ENCODE measurements at regions not wholly inside any gene's neighbourhood (a gene's known extent, or its start where the extent isn't known, plus 50 kb on each side); places are given as distances from the start of the nearest gene placed in this dataset.
"Not testable (repeated sequence)": the region's sequence is repeated elsewhere in the genome, so short reads cannot be mapped to it uniquely, and the experiment has no call there.

DNA sequence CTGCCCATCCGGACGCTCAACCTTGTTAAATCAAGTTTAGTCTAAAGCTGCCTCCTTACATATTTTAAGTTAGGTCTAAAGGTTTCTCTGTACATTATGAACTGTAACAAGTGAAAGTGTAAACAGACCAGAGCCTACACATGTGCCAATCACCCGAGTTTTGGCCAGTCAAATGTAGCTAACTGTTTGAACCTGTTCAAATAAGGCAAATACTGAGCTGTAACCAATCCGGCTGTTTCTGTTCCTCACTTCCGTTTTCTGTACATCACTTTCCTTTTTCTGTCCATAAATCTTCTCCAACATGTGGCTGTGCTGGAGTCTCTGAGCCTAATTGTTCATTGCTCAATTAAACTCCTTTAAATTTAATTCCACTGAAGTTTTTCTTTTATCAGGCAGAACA is 113.3 kb upstream of the SHISA3 start:
- no peak for DNase-seq

DNA sequence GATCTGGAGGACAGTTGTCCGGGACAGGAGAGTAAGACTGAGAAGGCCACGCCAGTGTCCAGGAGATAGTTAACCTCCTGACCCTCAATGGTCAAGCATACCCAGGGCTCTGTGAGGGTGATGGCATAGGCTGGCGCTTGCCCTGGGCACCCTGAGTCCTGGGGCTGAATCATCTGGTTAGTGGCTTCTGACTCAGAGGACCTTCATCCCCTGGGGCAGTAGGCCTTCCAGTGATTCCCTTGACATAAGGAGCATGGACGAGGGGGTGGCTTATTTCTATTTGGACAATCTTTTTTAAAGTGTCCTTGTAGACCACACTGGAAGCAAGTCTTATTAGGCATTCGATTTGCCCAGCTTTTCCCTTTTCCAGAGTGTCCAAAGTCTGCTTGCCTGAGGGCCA is 108.4 kb upstream of the SHISA3 start:
- DNase-seq: not testable (repeated sequence)

DNA sequence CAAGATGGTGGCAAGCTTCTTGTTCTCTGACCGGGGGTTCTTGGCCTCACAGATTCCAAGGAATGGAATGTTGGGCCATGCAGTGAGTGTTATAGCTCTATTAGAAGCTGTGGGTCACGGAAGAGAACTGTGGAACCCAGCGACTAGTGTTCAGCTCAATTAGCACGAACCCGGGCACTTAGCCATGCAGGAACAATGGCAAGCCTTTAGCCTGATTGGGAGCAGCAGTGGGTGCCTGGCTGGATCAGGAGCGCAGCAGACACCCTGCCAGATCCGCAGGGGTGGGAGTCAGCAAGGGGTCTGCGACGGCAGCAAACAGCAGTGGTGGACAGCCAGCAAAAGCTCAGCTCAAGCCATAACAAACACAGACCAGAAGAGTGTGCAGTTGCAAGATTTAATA is 105.1 kb upstream of the SHISA3 start:
- DNase-seq: not testable (repeated sequence)

DNA sequence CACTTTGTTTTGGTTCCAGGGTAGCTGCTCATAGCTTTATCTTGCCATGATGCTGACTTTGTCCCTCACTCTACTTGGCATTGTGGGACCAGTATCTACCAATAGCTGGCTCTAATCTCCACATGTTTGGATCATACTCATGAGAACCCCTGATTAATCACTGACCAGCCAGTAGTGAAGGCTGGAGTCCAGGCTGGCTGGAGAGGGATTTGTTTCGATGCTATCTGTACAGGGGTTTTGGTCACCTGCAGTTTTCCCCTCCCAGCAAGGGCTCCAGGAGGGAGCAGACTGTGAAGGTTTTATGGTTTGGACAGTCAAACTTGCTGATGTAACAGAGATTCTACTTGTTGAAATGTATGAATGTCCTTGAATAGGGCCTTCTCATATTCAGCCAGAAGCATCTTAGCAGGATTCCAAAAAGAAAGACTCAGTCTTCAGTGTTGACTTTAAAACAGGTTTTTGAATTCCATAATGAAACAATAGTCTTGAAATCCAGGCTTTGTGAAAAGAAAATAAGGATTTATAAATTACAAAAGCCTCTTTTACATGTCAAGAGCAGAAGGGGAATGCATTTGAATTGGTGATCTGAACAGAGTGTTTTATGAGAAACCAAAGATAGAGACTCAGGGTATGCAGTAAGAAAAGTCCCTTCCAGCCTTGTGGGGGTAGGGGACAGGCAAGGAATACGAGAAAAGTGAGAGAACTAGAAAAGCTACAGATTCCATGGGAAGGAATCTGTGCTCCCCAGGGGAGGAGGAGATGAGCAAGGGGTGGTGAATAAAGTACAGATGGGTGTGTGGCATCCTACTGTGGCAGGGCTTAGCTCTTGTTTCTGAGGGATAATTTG is 103.1 kb upstream of the SHISA3 start:
- DNase-seq: no peak

DNA sequence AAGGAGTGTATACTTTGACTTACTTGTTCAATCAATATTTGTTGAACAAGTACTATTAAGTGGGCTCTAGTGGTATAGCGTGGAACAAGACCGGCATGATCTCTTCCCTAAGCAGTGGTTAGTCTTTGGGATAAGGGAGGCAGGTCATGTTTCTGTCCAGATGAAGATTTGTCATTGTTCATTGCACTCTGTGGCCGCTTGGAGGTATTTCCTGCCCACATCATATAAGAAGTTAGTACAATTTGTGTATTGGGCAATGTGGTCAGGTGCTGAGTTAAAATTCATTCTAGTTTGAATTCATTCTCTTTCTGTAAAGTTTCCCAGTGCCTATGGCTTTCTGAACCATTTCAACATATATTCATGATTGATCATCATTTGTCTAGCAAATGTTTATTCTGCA is 101.1 kb upstream of the SHISA3 start:
- DNase-seq: no peak

DNA sequence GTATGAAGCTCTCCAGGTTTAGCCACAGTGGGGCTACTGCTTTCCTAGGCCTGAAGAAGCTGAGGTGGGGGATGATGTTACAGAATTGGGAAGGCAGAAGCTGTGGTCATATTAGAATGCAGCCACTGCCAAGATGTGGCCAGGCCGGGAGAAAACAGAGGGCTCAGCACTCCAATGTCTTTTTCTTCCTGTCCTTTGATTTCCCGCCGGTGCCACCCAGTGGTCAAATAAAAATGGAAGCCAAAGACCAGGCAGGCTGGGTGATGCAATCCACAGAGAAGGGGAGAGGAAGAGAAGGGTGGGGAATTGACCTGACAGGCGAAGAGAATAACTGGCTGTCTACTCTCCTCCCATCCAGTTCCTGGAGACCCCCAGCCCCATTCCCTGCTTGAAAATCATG is 94.9 kb upstream of the SHISA3 start:
- DNase-seq: peak; percentile 23

DNA sequence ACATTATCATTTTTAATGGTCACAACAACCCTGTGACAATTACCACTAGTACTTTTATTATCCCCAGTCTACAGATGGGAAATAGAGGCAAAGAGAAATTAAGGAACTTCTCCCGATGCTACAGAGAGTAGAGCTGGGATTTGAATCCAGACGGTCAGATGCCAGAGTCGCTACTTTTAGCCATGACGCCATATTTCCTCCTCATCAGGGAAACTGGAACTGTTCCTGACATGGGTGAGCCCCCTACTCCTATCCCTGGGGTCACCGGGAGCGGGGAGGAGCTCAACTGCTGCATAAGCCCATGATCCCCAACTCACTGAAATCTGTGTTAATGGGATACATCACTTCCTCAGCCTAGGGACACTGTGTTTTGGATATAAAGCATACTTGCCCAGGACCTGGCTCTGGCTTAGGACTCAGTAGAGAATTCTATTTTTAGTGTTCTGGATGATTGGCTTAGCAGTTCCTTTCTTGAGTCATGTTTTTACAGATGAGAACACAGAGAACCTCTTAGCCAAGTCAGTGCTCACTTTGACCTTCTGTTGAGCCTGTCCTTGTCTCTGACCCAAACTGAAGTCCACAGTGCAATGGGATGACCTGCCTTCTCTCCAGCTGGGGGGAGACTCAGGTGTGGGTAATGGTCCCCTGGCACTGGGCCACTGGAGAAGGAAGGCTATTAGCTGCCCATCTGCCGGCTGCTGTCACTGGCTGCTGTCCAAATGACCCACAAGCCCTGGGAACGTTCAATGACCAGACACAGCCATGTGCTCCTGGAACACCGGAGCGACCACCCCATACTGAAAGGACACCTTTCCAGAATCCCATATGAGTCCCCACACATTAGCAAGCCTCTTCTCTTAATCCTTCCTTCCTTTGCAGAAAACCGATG is 90.8 kb upstream of the SHISA3 start:
- DNase-seq: no peak

DNA sequence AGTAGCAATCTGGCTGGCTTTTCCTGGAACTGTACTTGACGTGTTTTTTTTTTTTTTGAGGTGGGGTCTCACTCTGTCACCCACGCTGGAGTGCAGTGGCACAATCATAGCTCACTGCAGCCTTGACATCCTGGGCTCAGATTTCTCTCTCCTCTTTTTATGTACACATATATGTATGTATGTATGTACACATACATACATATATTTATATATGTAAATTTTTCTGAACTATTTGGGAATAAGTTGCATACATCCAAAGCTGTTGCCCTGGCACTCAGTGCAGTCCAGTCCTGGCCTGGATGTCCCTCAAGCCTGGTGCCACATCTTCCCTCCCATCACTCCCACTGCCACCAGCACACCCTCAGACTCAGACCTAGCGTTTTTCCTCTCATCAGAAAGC is 89.0 kb upstream of the SHISA3 start:
- no peak for DNase-seq

DNA sequence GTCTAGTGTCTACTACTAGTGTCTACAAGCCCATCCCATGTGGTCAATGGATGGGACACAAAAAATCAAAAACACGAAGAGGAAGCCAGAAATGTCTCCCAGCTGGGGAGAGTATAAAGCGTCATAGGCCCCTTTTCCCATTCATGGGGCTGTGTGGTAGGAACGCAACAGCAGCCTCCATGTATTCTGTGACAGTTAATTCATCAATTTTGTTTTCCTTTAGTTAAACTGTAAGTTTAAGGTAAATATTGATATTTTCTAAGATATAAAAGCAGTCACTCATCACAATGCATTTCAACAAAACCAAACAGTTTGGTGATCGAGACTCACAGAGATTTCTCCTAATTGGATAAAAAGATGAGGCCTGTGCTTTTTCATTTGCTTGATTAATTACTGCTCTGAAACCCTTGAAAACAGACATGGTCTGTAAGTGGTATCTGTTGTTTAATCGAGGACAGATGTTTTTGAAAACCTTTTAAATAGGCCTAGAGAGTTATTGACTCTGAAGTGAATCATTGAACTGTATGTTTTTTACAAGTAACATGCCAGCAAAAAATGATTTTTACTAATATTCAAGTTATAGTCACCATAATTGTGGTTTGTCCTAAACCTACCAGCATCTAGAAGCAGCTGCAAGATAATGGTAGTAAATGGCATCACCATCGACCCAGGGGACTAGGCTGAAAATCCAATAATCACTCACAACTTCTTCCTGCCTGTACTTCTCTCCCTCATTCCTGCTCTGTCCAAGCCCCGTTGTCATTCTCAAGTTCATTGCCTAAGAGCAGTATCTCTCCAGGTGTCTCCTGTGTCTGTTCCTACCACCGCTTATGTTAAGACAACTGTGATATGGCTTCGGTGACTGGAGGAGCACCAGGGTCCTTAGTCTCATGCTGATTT is 87.7 kb upstream of the SHISA3 start:
- DNase-seq: no peak

DNA sequence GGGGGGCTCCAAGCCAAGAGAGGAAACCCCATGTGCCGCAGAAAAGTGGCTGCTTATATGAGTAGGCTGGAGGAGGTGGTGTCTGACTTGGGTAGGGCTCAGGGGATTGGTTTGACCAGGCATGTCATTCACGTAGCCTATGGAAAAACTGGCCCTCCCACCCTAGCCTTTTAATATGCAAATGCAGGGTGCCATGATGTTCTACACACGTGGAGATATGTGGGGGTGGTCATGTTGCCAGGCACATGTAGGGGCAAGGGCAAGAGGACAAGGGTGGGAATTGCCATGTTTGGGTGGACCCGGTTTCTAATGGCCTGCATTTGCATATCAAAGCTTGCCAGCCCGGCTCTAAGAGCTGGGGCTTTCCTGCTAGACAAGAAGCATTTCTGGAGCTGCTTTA is 86.9 kb upstream of the SHISA3 start:
- DNase-seq: no peak

DNA sequence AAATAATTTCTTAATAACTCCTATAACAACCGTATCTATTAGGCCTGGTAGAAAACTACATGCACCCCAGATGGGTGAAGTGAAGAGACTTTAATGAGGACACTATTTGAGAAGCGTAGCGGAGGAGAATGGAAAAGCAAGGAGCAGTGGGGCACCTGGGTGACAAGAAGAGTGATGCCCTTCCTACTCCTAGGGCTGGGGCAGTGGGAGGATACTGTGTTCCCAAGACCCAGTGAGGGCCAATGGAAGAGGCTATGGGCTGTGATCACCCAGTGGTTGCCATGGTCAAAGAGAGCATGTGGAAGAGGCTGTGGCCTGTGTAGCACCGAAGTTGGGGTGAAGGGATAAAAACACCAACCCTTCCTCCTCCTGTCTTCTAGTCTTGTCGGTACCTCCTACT is 86.5 kb upstream of the SHISA3 start:
- DNase-seq: no peak

DNA sequence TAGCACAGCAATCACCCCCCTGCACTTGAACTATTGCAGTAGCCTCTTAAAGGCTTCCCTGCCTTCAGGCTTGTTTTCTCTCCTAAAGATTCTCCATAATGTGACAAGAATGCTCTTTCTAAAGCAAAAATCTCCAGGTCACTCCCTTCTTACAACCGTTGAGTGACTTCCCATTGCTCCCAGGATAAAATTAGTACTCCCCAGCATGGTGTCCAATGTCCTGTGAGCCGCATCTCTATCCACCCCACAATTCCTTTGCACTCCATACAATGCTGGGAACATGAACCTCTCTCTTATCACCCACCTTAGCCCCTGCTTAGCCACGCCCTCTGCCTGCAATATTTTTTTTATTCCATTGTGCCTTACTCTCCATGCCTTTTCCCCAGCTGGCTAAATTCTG is 85.7 kb upstream of the SHISA3 start:
- DNase-seq: no peak

DNA sequence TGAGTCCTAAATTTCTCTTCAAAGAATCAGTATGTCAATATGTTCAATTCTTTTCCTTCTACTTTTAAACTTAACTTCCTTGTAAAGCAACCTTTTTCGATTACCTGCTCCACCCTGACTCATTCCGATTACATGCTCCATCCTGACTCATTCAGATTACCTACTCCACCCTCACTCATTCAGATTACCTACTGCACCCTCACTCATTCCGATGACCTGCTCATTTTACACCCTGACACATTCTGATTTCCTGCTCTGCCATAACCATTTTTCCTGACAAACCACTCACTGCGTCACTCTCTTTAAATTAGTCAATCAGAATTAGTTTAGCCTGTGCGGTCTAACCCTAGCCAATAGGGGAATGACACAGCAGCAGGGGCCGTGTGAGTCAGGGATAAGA is 83.9 kb upstream of the SHISA3 start:
- DNase-seq: not testable (repeated sequence)

DNA sequence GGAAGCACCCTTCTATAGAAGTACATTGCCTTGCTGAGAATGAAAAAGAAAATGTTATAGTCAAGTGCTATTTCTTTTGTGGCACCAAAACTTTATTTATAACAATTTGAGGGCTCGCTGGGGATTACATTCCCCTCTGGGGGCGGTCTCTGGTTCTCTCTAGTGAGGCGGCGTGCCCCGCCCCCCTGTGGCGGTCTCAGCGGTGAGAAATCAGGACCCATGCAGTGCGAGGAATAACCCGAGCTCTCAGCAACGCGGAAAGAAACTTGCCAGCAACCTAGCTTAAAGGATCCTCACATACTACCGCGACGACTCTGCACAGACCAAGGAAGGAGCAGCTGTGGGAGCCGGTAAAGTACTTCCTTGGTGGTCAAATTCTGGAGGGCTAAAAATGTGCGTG is 83.4 kb upstream of the SHISA3 start:
- no peak for DNase-seq

DNA sequence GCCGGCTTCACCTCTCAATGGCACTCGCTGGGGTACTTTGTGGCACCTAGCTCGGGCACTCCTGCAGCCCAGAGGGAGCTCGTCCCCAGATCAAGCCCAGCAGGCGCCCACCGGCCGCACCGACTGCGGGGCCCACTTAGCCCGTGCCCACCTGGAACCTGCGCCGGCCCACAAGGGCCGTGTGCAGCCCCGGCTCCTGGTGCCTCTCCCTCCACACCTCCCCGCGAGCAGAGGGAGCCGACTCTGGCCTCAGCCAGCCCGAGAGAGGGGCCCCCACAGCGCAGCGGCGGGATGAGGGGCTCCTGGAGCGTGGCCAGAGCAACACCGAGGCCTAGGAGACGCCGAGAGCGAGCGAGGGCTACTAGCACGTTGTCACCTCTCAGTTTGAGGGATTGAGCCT is 82.1 kb upstream of the SHISA3 start:
- DNase-seq: no peak

DNA sequence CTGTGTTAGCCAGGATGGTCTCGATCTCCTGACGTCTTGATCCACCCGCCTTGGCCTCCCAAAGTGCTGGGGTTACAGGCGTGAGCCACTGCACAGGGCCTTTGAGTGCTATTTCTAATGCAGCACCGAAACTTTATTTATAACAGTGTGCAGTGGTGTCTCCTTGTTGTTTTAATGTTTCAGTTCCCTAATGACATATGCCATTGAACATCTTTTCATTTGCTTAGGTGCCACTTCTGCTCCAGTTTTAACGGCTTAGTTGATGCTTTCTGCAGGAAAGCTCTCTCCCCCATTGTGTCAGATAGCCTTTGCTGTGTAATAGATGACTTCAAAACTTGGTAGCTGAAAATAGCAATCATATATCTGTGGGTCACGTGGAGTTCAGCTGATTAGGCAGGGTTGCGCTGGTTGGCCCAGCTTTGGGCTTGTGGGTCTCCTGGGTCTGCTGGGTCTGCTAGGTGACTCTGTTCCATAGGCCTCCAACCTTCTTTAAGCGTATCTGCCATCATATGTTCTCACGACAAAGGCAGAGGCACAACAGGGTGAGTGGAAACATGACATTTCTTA is 76.4 kb upstream of the SHISA3 start:
- DNase-seq: no peak

DNA sequence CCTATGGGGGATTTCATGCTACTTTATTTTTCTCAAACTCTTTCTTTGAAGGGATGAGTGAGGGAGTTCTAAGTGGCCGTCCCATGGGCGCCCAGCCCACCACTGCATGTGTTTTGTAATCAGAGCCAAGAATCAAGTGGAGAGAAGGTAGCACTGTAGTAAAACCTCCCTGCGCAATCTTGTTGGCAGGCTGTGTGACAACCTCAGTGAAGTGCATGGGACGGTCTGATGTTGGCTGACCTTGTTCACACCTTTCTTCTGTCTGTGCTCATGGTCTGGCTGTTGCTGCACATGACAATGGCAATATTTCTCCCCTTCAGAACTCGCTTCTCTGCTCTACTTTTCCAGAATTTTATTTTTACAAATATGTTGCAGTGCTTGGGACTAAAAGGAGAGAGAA is 71.2 kb upstream of the SHISA3 start:
- DNase-seq: no peak

DNA sequence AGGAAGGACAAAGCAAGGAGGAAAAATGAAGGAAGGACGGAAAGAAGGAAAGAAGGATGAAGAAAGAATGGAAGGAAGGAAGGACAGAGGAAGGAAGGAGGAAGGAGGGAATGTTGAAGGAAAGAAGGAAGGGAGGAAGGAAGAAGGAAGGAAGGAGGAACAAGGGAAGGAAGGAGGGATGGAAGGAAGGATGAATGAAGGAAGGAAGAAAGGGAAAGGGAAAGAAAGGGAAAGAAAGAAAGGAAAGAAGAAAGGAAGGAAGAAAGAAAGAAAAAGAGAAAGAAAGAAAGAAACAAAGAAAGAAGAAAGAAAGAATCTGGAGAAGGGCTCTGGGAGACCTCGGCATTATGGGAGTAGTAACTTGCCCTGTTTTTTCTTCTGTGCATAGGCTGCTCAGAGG is 70.8 kb upstream of the SHISA3 start:
- no peak for DNase-seq

DNA sequence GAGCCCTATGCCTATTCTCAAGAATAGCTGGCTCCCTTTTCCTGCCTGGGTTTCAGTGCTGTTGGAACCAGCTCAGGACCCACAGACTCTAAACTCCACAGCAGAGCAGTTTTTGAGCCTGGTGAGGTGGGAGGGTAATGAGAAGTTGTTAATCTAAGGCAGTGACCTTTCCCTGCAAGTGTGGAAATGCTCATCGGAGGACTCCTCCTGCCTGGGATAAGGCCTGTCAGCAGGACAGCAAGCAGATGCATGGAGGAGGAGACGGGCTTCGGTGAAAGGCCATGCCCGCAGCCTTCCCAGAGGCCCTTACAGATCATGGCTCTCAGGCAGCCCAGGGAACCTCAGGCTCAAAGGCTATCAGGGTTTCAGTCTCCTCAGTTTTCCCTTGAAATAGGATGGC is 70.0 kb upstream of the SHISA3 start:
- DNase-seq: no peak

DNA sequence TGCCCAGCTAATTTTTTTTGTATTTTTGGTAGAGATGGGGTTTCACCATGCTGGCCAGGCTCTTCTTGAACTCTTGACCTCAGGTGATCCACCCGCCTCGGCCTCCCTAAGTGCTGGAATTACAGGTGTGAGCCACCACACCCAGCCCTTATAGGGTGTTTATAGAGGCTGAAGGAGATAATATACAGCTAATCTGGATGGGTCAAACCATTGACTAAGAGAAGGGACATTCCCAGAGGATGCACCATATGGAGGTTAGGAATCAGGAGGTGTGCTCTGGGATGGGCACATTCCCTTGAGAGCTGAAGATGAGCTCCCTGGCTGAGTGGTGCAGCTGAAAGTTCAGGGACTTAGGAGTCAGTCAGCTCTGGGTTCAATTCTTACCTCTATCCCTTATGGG is 68.3 kb upstream of the SHISA3 start:
- DNase-seq: no peak

DNA sequence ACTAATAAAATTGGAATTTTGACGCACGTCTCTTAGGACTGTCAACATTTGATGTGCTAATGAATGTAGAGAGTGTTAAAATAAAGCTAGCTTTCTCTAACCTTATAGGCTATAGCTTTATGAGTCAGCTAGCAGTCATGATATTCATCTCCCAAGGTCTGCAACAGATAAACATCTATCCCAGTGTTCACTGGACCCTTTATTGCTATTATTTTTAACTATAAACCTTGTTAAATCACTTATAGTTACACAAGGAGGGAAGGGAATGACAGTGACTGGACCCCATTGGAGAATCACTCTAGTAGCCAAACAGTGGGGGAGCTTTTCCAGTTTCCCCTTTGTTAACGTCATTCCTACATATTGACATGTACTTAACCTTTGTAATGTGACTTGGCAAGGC is 67.9 kb upstream of the SHISA3 start:
- DNase-seq: no peak

DNA sequence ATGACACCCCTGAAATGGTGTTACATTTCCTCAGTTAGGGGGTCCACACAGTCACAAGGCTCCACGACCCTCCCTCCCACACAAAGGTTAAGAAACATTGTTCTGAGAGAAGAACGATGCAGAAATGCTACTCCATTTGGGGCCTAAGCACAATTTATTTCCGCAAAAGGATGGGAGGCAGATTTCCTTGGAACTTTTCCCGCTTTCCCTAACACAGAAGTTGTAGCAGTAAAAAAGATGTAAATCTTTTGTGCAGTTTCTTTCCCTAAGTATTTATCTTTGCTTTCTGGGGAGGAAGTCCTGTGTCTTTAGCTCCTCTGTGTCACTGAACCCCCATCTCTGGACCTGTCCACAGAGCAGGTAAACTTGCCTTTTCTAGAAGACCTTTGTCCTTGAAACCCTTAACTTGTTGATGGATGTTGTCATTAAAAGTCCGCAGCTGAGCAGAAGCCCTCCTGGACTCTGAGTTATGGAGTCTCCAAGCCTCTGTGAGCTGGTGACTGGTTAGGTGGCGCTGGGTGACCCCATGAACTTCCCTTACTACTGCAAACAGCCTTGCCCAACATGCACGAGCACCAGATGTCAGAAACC is 67.2 kb upstream of the SHISA3 start:
- no peak for DNase-seq

Data from fibroblast of skin of abdomen (primary cell).